ENCODE measurements at regions not wholly inside any gene's neighbourhood (a gene's known extent, or its start where the extent isn't known, plus 50 kb on each side); places are given as distances from the start of the nearest gene placed in this dataset.

- no peak for TF ChIP-seq CTCF (IDR thresholded peaks at IDR 0.05; ENCODE audit: extremely low read depth, low read depth, low read length)
- no peak overlapping the region for H3K27ac ChIP-seq (ENCODE audit: low read depth, low read length)
- H3K36me3 ChIP-seq (ENCODE audit: insufficient read depth, low read length) = no peaks in the 10 kb centered on the region
- H3K9me3 ChIP-seq (ENCODE audit: low read depth, low read length) = no peaks in the 10 kb centered on the region
- DNase-seq (ENCODE audit: insufficient read length, low spot score, missing footprints) = no peak
- no peaks in the 10 kb centered on the region for H3K79me2 ChIP-seq (ENCODE audit: insufficient read depth, low read length)
- H4K20me1 ChIP-seq (ENCODE audit: insufficient read depth, low read length) = no peaks in the 10 kb centered on the region
- no peak overlapping the region for H3K4me2 ChIP-seq (ENCODE audit: insufficient read depth, low read length)
- no peak overlapping the region for H2AFZ ChIP-seq (ENCODE audit: low read length)
- peaks cover 18% of the 10 kb centered on the region for H3K4me1 ChIP-seq (ENCODE audit: insufficient read depth, low read length)
- no peak overlapping the region for H3K4me3 ChIP-seq (ENCODE audit: insufficient read depth, low read length)
- H3K27me3 ChIP-seq (ENCODE audit: insufficient read depth, low read length) = no peaks in the 10 kb centered on the region
Observed at GRCh38 chr10:21340331-21340730, 185.2 kb downstream of the SKIDA1 start.

- no peak for DNase-seq (ENCODE audit: insufficient read length, low spot score, missing footprints)
- Histone ChIP-seq H3K4me3 (ENCODE audit: insufficient read depth, low read length) (no peak overlapping the region), H3K36me3 (ENCODE audit: insufficient read depth, low read length) (no peaks in the 10 kb centered on the region), H3K79me2 (ENCODE audit: insufficient read depth, low read length) (no peaks in the 10 kb centered on the region), H3K4me2 (ENCODE audit: insufficient read depth, low read length) (no peak overlapping the region), H2AFZ (ENCODE audit: low read length) (no peak overlapping the region), H3K27me3 (ENCODE audit: insufficient read depth, low read length) (no peaks in the 10 kb centered on the region), H4K20me1 (ENCODE audit: insufficient read depth, low read length) (no peaks in the 10 kb centered on the region), H3K27ac (ENCODE audit: low read depth, low read length) (no peak overlapping the region), H3K4me1 (ENCODE audit: insufficient read depth, low read length) (peaks cover 24% of the 10 kb centered on the region), H3K9me3 (ENCODE audit: low read depth, low read length) (no peaks in the 10 kb centered on the region)
- TF ChIP-seq CTCF (IDR thresholded peaks at IDR 0.05; ENCODE audit: extremely low read depth, low read depth, low read length) = no peak
Observed at GRCh38 chr10:21337171-21337792, 188.2 kb downstream of the SKIDA1 start.

- H3K4me1 ChIP-seq (ENCODE audit: insufficient read depth, low read length) = peaks cover 24% of the 10 kb centered on the region
- no peaks in the 10 kb centered on the region for H3K36me3 ChIP-seq (ENCODE audit: insufficient read depth, low read length)
- no peak for TF ChIP-seq CTCF (IDR thresholded peaks at IDR 0.05; ENCODE audit: extremely low read depth, low read depth, low read length)
- peak overlapping the region; percentile 53 for H3K27ac ChIP-seq (ENCODE audit: low read depth, low read length)
- no peaks in the 10 kb centered on the region for H3K9me3 ChIP-seq (ENCODE audit: low read depth, low read length)
- no peaks in the 10 kb centered on the region for H3K79me2 ChIP-seq (ENCODE audit: insufficient read depth, low read length)
- no peaks in the 10 kb centered on the region for H3K27me3 ChIP-seq (ENCODE audit: insufficient read depth, low read length)
- peak; percentile 65 for DNase-seq (ENCODE audit: insufficient read length, low spot score, missing footprints)
- no peaks in the 10 kb centered on the region for H4K20me1 ChIP-seq (ENCODE audit: insufficient read depth, low read length)
- peak overlapping the region; percentile 64 for H3K4me2 ChIP-seq (ENCODE audit: insufficient read depth, low read length)
- H3K4me3 ChIP-seq (ENCODE audit: insufficient read depth, low read length) = no peak overlapping the region
- peak overlapping the region; percentile 6 for H2AFZ ChIP-seq (ENCODE audit: low read length)
Observed at GRCh38 chr10:21336476-21337170, 188.9 kb downstream of the SKIDA1 start.

- H3K27ac ChIP-seq (ENCODE audit: low read depth, low read length) = peak overlapping the region; percentile 34
- no peaks in the 10 kb centered on the region for H4K20me1 ChIP-seq (ENCODE audit: insufficient read depth, low read length)
- H2AFZ ChIP-seq (ENCODE audit: low read length) = no peak overlapping the region
- peak; percentile 84 for DNase-seq (ENCODE audit: insufficient read length, low spot score, missing footprints)
- peak overlapping the region; percentile 40 for H3K4me2 ChIP-seq (ENCODE audit: insufficient read depth, low read length)
- no peaks in the 10 kb centered on the region for H3K27me3 ChIP-seq (ENCODE audit: insufficient read depth, low read length)
- peaks cover 27% of the 10 kb centered on the region for H3K4me1 ChIP-seq (ENCODE audit: insufficient read depth, low read length)
- H3K4me3 ChIP-seq (ENCODE audit: insufficient read depth, low read length) = no peak overlapping the region
- no peaks in the 10 kb centered on the region for H3K79me2 ChIP-seq (ENCODE audit: insufficient read depth, low read length)
- no peaks in the 10 kb centered on the region for H3K9me3 ChIP-seq (ENCODE audit: low read depth, low read length)
- no peak for TF ChIP-seq CTCF (IDR thresholded peaks at IDR 0.05; ENCODE audit: extremely low read depth, low read depth, low read length)
- H3K36me3 ChIP-seq (ENCODE audit: insufficient read depth, low read length) = no peaks in the 10 kb centered on the region
Observed at GRCh38 chr10:21334891-21335696, 190.4 kb downstream of the SKIDA1 start.
